Neural progenitor cell (in vitro differentiated cells): ENCODE measurements at regions not wholly inside any gene's neighbourhood (a gene's known extent, or its start where the extent isn't known, plus 50 kb on each side); places are given as distances from the start of the nearest gene placed in this dataset.

Source experiments
- DNase-seq: peaks from one replicate; pipeline ENCODE4 v3.0.0-alpha.2; 2016; ENCODE audit warnings: low spot score
- H2AFZ ChIP-seq: fragments of 200-600 bp; sonication (generic); replicated peaks from 2 replicates; pipeline ENCODE4 v1.6.1; 2016; ENCODE audit warnings: antibody characterized with exemption
- H3F3A ChIP-seq: fragments of 200-600 bp; sonication (generic); 2 replicates; pipeline ENCODE4 v1.6.1; 2016; ENCODE audit warnings: antibody characterized with exemption, low read depth
- H3K27ac ChIP-seq: fragments of 200-600 bp; sonication (generic); 2 replicates; pipeline ENCODE4 v1.5.1; 2016; ENCODE audit warnings: mild to moderate bottlenecking
- H3K27me3 ChIP-seq: fragments of 200-600 bp; sonication (generic); 2 replicates; pipeline ENCODE4 v1.6.1; 2016; ENCODE audit warnings: mild to moderate bottlenecking, moderate library complexity
- H3K36me3 ChIP-seq: fragments of 200-600 bp; sonication (generic); 2 replicates; pipeline ENCODE4 v1.5.1; 2016
- H3K4me1 ChIP-seq: fragments of 200-600 bp; sonication (generic); 2 replicates; pipeline ENCODE4 v1.6.1; 2016; ENCODE audit warnings: mixed run types
- H3K4me2 ChIP-seq: fragments of 200-600 bp; sonication (generic); 2 replicates; pipeline ENCODE4 v1.6.1; 2016
- H3K4me3 ChIP-seq: fragments of 200-600 bp; sonication (generic); 2 replicates; pipeline ENCODE4 v1.5.1; 2016
- H3K79me2 ChIP-seq: fragments of 200-600 bp; sonication (generic); 2 replicates; pipeline ENCODE4 v1.6.1; 2016; ENCODE audit warnings: low read depth
- H3K9ac ChIP-seq: fragments of 200-600 bp; sonication (generic); 2 replicates; pipeline ENCODE4 v1.6.1; 2016
- H3K9me3 ChIP-seq: fragments of 200-600 bp; sonication (generic); 2 replicates; pipeline ENCODE4 v1.5.1; 2016; ENCODE audit warnings: low read depth
- H4K20me1 ChIP-seq: fragments of 200-600 bp; sonication (generic); 2 replicates; pipeline ENCODE4 v1.6.1; 2016; ENCODE audit warnings: low read depth
- H3K27ac Mint-ChIP-seq: 3 replicates; pipeline ENCODE4 v1.8.0; 2021; ENCODE audit warnings: mixed read lengths
- H3K27me3 Mint-ChIP-seq: 2 replicates; pipeline ENCODE4 v1.8.0; 2022; ENCODE audit warnings: low read depth, mild to moderate bottlenecking, inconsistent platforms, moderate library complexity, mixed read lengths; ENCODE audit not compliant: insufficient read depth
- H3K36me3 Mint-ChIP-seq: 3 replicates; pipeline ENCODE4 v1.8.0; 2021; ENCODE audit warnings: mixed read lengths
- H3K4me1 Mint-ChIP-seq: 3 replicates; pipeline ENCODE4 v1.8.0; 2021; ENCODE audit warnings: mixed read lengths
- H3K4me3 Mint-ChIP-seq: 3 replicates; pipeline ENCODE4 v1.8.0; 2021; ENCODE audit warnings: mild to moderate bottlenecking, moderate library complexity, mixed read lengths
- H3K9me3 Mint-ChIP-seq: 3 replicates; pipeline ENCODE4 v1.8.0; 2020; ENCODE audit warnings: mixed read lengths
- EZH2 ChIP-seq: fragments of 200-600 bp; sonication (generic); IDR thresholded peaks from 2 replicates; pipeline ENCODE4 v1.6.1; 2017; ENCODE audit warnings: antibody characterized with exemption, mild to moderate bottlenecking, moderate library complexity
- EZH2phosphoT487 ChIP-seq: fragments of 200-600 bp; sonication (generic); IDR thresholded peaks from 2 replicates; pipeline ENCODE4 v1.6.1; 2017; ENCODE audit warnings: antibody characterized with exemption
- TF ChIP-seq, protein P1 (sequence below): fragments of 200-600 bp; sonication (generic); IDR thresholded peaks from 2 replicates; pipeline ENCODE4 v1.5.1; 2017; ENCODE audit warnings: antibody characterized with exemption, mild to moderate bottlenecking

GRCh38 chr9:14981291-14981950 is 71.2 kb upstream of the FREM1 start:
- no peak for TF ChIP-seq EZH2
- TF ChIP-seq, protein P1, sequence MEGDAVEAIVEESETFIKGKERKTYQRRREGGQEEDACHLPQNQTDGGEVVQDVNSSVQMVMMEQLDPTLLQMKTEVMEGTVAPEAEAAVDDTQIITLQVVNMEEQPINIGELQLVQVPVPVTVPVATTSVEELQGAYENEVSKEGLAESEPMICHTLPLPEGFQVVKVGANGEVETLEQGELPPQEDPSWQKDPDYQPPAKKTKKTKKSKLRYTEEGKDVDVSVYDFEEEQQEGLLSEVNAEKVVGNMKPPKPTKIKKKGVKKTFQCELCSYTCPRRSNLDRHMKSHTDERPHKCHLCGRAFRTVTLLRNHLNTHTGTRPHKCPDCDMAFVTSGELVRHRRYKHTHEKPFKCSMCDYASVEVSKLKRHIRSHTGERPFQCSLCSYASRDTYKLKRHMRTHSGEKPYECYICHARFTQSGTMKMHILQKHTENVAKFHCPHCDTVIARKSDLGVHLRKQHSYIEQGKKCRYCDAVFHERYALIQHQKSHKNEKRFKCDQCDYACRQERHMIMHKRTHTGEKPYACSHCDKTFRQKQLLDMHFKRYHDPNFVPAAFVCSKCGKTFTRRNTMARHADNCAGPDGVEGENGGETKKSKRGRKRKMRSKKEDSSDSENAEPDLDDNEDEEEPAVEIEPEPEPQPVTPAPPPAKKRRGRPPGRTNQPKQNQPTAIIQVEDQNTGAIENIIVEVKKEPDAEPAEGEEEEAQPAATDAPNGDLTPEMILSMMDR = no peak
- Histone ChIP-seq H3K36me3 (no peaks in the 10 kb centered on the region), H4K20me1 (no peaks in the 10 kb centered on the region), H3K79me2 (no peaks in the 10 kb centered on the region), H3K27ac (no peak overlapping the region), H2AFZ (no peak overlapping the region), H3K27me3 (no peaks in the 10 kb centered on the region), H3K4me2 (no peak overlapping the region), H3K4me3 (no peak overlapping the region), H3F3A (no peaks in the 10 kb centered on the region), H3K9ac (no peak overlapping the region), H3K4me1 (no peaks in the 10 kb centered on the region), H3K9me3 (no peaks in the 10 kb centered on the region)
- Mint-ChIP-seq H3K27ac (no peak overlapping the region), H3K27me3 (no peaks in the 10 kb centered on the region), H3K4me1 (no peaks in the 10 kb centered on the region), H3K9me3 (no peaks in the 10 kb centered on the region), H3K4me3 (no peak overlapping the region), H3K36me3 (peaks cover 19% of the 10 kb centered on the region)
- DNase-seq = no peak

- no peaks in the 10 kb centered on the region for H3F3A ChIP-seq
- H3K4me2 ChIP-seq = no peak overlapping the region
- H2AFZ ChIP-seq = no peak overlapping the region
- no peaks in the 10 kb centered on the region for H3K4me1 ChIP-seq
- no peaks in the 10 kb centered on the region for H3K9me3 ChIP-seq
- Mint-ChIP-seq H3K27me3 (no peaks in the 10 kb centered on the region), H3K27ac (no peak overlapping the region), H3K4me3 (no peak overlapping the region), H3K4me1 (no peaks in the 10 kb centered on the region), H3K9me3 (peaks cover 1% of the 10 kb centered on the region), H3K36me3 (peaks cover 20% of the 10 kb centered on the region)
- H3K36me3 ChIP-seq = no peaks in the 10 kb centered on the region
- no peak overlapping the region for H3K27ac ChIP-seq
- H4K20me1 ChIP-seq = no peaks in the 10 kb centered on the region
- no peak overlapping the region for H3K4me3 ChIP-seq
- no peak for TF ChIP-seq EZH2
- no peak for TF ChIP-seq EZH2phosphoT487
- H3K9ac ChIP-seq = no peak overlapping the region
- no peak for DNase-seq
- no peaks in the 10 kb centered on the region for H3K79me2 ChIP-seq
- H3K27me3 ChIP-seq = no peaks in the 10 kb centered on the region
Observed at GRCh38 chr9:14978022-14979000, 68.1 kb upstream of the FREM1 start.

GRCh38 chr9:14967450-14968321 is 57.5 kb upstream of the FREM1 start:
- Mint-ChIP-seq H3K9me3 (peaks cover 12% of the 10 kb centered on the region), H3K4me3 (no peak overlapping the region), H3K36me3 (peaks cover 6% of the 10 kb centered on the region), H3K27ac (no peak overlapping the region), H3K4me1 (no peaks in the 10 kb centered on the region), H3K27me3 (peaks cover 4% of the 10 kb centered on the region)
- H3K4me3 ChIP-seq = no peak overlapping the region
- no peaks in the 10 kb centered on the region for H3K79me2 ChIP-seq
- H3K9ac ChIP-seq = no peak overlapping the region
- no peak overlapping the region for H3K4me2 ChIP-seq
- no peak overlapping the region for H2AFZ ChIP-seq
- no peaks in the 10 kb centered on the region for H3F3A ChIP-seq
- H3K4me1 ChIP-seq = no peaks in the 10 kb centered on the region
- TF ChIP-seq, protein P1 = no peak
- TF ChIP-seq EZH2 (no peak), EZH2phosphoT487 (no peak)
- no peaks in the 10 kb centered on the region for H3K9me3 ChIP-seq
- H3K27ac ChIP-seq = no peak overlapping the region
- DNase-seq = no peak
- no peaks in the 10 kb centered on the region for H4K20me1 ChIP-seq
- H3K36me3 ChIP-seq = no peaks in the 10 kb centered on the region
- H3K27me3 ChIP-seq = no peaks in the 10 kb centered on the region
